ENCODE measurements at regions not wholly inside any gene's neighbourhood (a gene's known extent, or its start where the extent isn't known, plus 50 kb on each side); places are given as distances from the start of the nearest gene placed in this dataset.

GRCh38 chr6:220312-220711 is 72.0 kb upstream of the DUSP22 start:
- H3K27me3 Mint-ChIP-seq (ENCODE audit: insufficient read depth) = no peaks in the 10 kb centered on the region
- peaks cover 2% of the 10 kb centered on the region for H3K4me1 Mint-ChIP-seq
- Histone ChIP-seq H3K27me3 (ENCODE audit: control insufficient read depth, insufficient read depth, low read length, poor library complexity, severe bottlenecking) (no peaks in the 10 kb centered on the region), H3K9ac (ENCODE audit: extremely low read depth, low read length, poor library complexity, severe bottlenecking) (no peak overlapping the region), H3K9me3 (ENCODE audit: control insufficient read depth, low read length) (no peaks in the 10 kb centered on the region), H3K27ac (ENCODE audit: low read depth, low read length) (no peak overlapping the region), H3K4me1 (ENCODE audit: control insufficient read depth, insufficient read depth, low read length) (no peaks in the 10 kb centered on the region), H3K36me3 (ENCODE audit: control insufficient read depth, insufficient read depth, low read length) (no peaks in the 10 kb centered on the region), H3K4me3 (ENCODE audit: low read length) (no peak overlapping the region)
- no peak for DNase-seq
- no peaks in the 10 kb centered on the region for H3K36me3 Mint-ChIP-seq (ENCODE audit: low read depth)
- WGBS, 2 experiments (ENCODE audit: insufficient coverage in 1 of 2, insufficient read length in 1 of 2) = 84 to 95% methylated on average over 2 to 3 of the region's 4 CpGs
- no peaks in the 10 kb centered on the region for H3K9me3 Mint-ChIP-seq
- no peak overlapping the region for H3K27ac Mint-ChIP-seq
- no peak for TF ChIP-seq CTCF (conservative IDR thresholded peaks at IDR 0.05)
- no peak overlapping the region for H3K4me3 Mint-ChIP-seq

- Mint-ChIP-seq H3K27ac (no peak overlapping the region), H3K36me3 (ENCODE audit: low read depth) (no peaks in the 10 kb centered on the region), H3K9me3 (no peaks in the 10 kb centered on the region), H3K4me1 (peaks cover 2% of the 10 kb centered on the region), H3K4me3 (no peak overlapping the region), H3K27me3 (ENCODE audit: insufficient read depth) (no peaks in the 10 kb centered on the region)
- no peak for TF ChIP-seq CTCF (conservative IDR thresholded peaks at IDR 0.05)
- Histone ChIP-seq H3K4me1 (ENCODE audit: control insufficient read depth, insufficient read depth, low read length) (no peaks in the 10 kb centered on the region), H3K27ac (ENCODE audit: low read depth, low read length) (no peak overlapping the region), H3K27me3 (ENCODE audit: control insufficient read depth, insufficient read depth, low read length, poor library complexity, severe bottlenecking) (no peaks in the 10 kb centered on the region), H3K9ac (ENCODE audit: extremely low read depth, low read length, poor library complexity, severe bottlenecking) (no peak overlapping the region), H3K4me3 (ENCODE audit: low read length) (no peak overlapping the region), H3K36me3 (ENCODE audit: control insufficient read depth, insufficient read depth, low read length) (no peaks in the 10 kb centered on the region), H3K9me3 (ENCODE audit: control insufficient read depth, low read length) (no peaks in the 10 kb centered on the region)
- peak; percentile 55 for DNase-seq
- 77 to 82% methylated on average over 9 to 16 of the region's 16 CpGs for WGBS, 2 experiments (ENCODE audit: insufficient coverage in 1 of 2, insufficient read length in 1 of 2)
These were observed 71.4 kb upstream of the DUSP22 start for GRCh38 chr6:220721-221475.

GRCh38 chr6:221531-222349 is 70.5 kb upstream of the DUSP22 start:
- Histone ChIP-seq H3K36me3 (ENCODE audit: control insufficient read depth, insufficient read depth, low read length) (no peaks in the 10 kb centered on the region), H3K9me3 (ENCODE audit: control insufficient read depth, low read length) (no peaks in the 10 kb centered on the region), H3K4me1 (ENCODE audit: control insufficient read depth, insufficient read depth, low read length) (no peaks in the 10 kb centered on the region), H3K27ac (ENCODE audit: low read depth, low read length) (no peak overlapping the region), H3K27me3 (ENCODE audit: control insufficient read depth, insufficient read depth, low read length, poor library complexity, severe bottlenecking) (no peaks in the 10 kb centered on the region), H3K9ac (ENCODE audit: extremely low read depth, low read length, poor library complexity, severe bottlenecking) (no peak overlapping the region), H3K4me3 (ENCODE audit: low read length) (no peak overlapping the region)
- no peak for TF ChIP-seq CTCF (conservative IDR thresholded peaks at IDR 0.05)
- Mint-ChIP-seq H3K9me3 (no peaks in the 10 kb centered on the region), H3K4me1 (peaks cover 2% of the 10 kb centered on the region), H3K36me3 (ENCODE audit: low read depth) (no peaks in the 10 kb centered on the region), H3K27me3 (ENCODE audit: insufficient read depth) (no peaks in the 10 kb centered on the region), H3K27ac (no peak overlapping the region), H3K4me3 (no peak overlapping the region)
- no peak for DNase-seq
- WGBS, 2 experiments (ENCODE audit: insufficient coverage in 1 of 2, insufficient read length in 1 of 2) = 93 to 96% methylated on average over 13 to 14 of the region's 14 CpGs

Measured in endodermal cell (in vitro differentiated cells).